IMR-90 (cell line): ENCODE measurements at regions not wholly inside any gene's neighbourhood (a gene's known extent, or its start where the extent isn't known, plus 50 kb on each side); places are given as distances from the start of the nearest gene placed in this dataset.
A peak's percentile ranks its signal among the peaks of the same experiment; 100 is the strongest.

ENCODE experiments used
- ATAC-seq: fragments of 200-7000 bp; cut with Tn5 transposase; 2 replicates; pipeline ENCODE4 v1.9.1; 2020; ENCODE audit warnings: low read depth, mild to moderate bottlenecking, moderate library complexity
- BruUV-seq: library from RNA; stranded (reverse); fragments of 400-500 nt; replicated peaks from 2 replicates; lab custom pipeline; 2021; lab: Mats Ljungman, UMichigan
- CTCF ChIA-PET: fragments of 300-600 bp; formaldehyde crosslinking; extraction: SDS; loops from one replicate; lab custom pipeline; 2021; ENCODE audit warnings: antibody characterized with exemption; lab: Yijun Ruan, JAX
- POLR2A ChIA-PET: fragments of 300-600 bp; sonication (Branson Sonifier 250); formaldehyde crosslinking; loops from one replicate; lab custom pipeline; 2022; ENCODE audit warnings: antibody characterized with exemption; ENCODE audit not compliant: unreplicated experiment; lab: Charles Lee
- DNase-seq: peaks from one replicate; pipeline ENCODE4 v3.0.0; 2013
- H2AFZ ChIP-seq: replicated peaks from 2 replicates; pipeline ENCODE3; 2013; ENCODE audit warnings: low read length, mild to moderate bottlenecking; ENCODE audit not compliant: poor library complexity
- H2AK5ac ChIP-seq: 2 replicates; pipeline ENCODE4 v1.6.1; 2013; ENCODE audit warnings: low read depth, low read length, inconsistent platforms
- H2AK9ac ChIP-seq: replicated peaks from 2 replicates; pipeline ENCODE3; 2013; ENCODE audit warnings: mild to moderate bottlenecking, low read depth, low read length, moderate library complexity; ENCODE audit not compliant: poor library complexity
- H2BK120ac ChIP-seq: 2 replicates; pipeline ENCODE4 v1.6.1; 2013; ENCODE audit warnings: low read depth, low read length, inconsistent platforms
- H2BK15ac ChIP-seq: 3 replicates; pipeline ENCODE4 v1.6.1; 2013; ENCODE audit warnings: low read depth, low read length, inconsistent platforms
- H2BK20ac ChIP-seq: 2 replicates; pipeline ENCODE4 v1.6.1; 2013; ENCODE audit warnings: low read depth, mild to moderate bottlenecking, inconsistent platforms, low read length, moderate library complexity
- H2BK5ac ChIP-seq: 2 replicates; pipeline ENCODE4 v1.6.1; 2013; ENCODE audit warnings: mild to moderate bottlenecking, low read depth, low read length, inconsistent platforms; ENCODE audit not compliant: poor library complexity, severe bottlenecking
- H3K14ac ChIP-seq: replicated peaks from 2 replicates; pipeline ENCODE4 v1.6.1; 2013; ENCODE audit warnings: low read depth, low read length, inconsistent platforms
- H3K18ac ChIP-seq: 2 replicates; pipeline ENCODE4 v1.6.1; 2013; ENCODE audit warnings: low read depth, low read length, control low read depth
- H3K23ac ChIP-seq: 2 replicates; pipeline ENCODE4 v1.6.1; 2013; ENCODE audit warnings: low read depth, low read length, inconsistent platforms
- H3K27ac ChIP-seq: 2 replicates; pipeline ENCODE4 v1.5.1; 2013; ENCODE audit warnings: mild to moderate bottlenecking, control low read depth, low read length; ENCODE audit not compliant: insufficient read depth
- H3K27me3 ChIP-seq: 2 replicates; pipeline ENCODE4 v1.6.1; 2013; ENCODE audit warnings: low read length; ENCODE audit not compliant: control insufficient read depth, insufficient read depth
- H3K36me3 ChIP-seq: 2 replicates; pipeline ENCODE4 v1.6.1; 2013; ENCODE audit warnings: low read length, mixed read lengths; ENCODE audit not compliant: control insufficient read depth, insufficient read depth
- H3K4ac ChIP-seq: 2 replicates; pipeline ENCODE4 v1.6.1; 2013; ENCODE audit warnings: low read depth, low read length, inconsistent platforms
- H3K4me1 ChIP-seq: 2 replicates; pipeline ENCODE4 v1.6.1; 2013; ENCODE audit warnings: low read length, mixed read lengths; ENCODE audit not compliant: control insufficient read depth, insufficient read depth
- H3K4me2 ChIP-seq: 2 replicates; pipeline ENCODE4 v1.6.1; 2013; ENCODE audit warnings: low read depth, mild to moderate bottlenecking, control low read depth, low read length, moderate library complexity
- H3K4me3 ChIP-seq: 2 replicates; pipeline ENCODE4 v1.5.1; 2013; ENCODE audit warnings: low read depth, mild to moderate bottlenecking, control low read depth, low read length, moderate library complexity; ENCODE audit not compliant: insufficient read depth
- H3K56ac ChIP-seq: 2 replicates; pipeline ENCODE4 v1.6.1; 2013; ENCODE audit warnings: low read length, inconsistent platforms; ENCODE audit not compliant: insufficient read depth; ENCODE audit errors: extremely low read depth
- H3K79me1 ChIP-seq, 2 experiments: 2 replicates each; pipeline ENCODE4 v1.6.1; 2013; ENCODE audit warnings: low read length in 2 of 2, inconsistent platforms in 1 of 2, low read depth in 1 of 2
- H3K9ac ChIP-seq: 2 replicates; pipeline ENCODE4 v1.6.1; 2013; ENCODE audit warnings: low read depth, low read length, control low read depth
- H3K9me1 ChIP-seq: 2 replicates; pipeline ENCODE4 v1.6.1; 2013; ENCODE audit warnings: low read length, inconsistent platforms; ENCODE audit not compliant: insufficient read depth
- H3K9me3 ChIP-seq: 2 replicates; pipeline ENCODE4 v1.6.1; 2013; ENCODE audit warnings: low read length; ENCODE audit not compliant: control insufficient read depth, insufficient read depth
- H4K20me1 ChIP-seq: 2 replicates; pipeline ENCODE4 v1.6.1; 2013; ENCODE audit warnings: low read length, inconsistent platforms; ENCODE audit not compliant: insufficient read depth
- H4K5ac ChIP-seq: 2 replicates; pipeline ENCODE4 v1.6.1; 2013; ENCODE audit warnings: mild to moderate bottlenecking, low read depth, low read length, control low read depth
- H4K8ac ChIP-seq, 2 experiments: 2 replicates each; pipeline ENCODE4 v1.6.1; 2013; ENCODE audit warnings: low read depth in 2 of 2, low read length in 2 of 2, control low read depth in 1 of 2, inconsistent platforms in 1 of 2
- H4K91ac ChIP-seq: 2 replicates; pipeline ENCODE4 v1.6.1; 2013; ENCODE audit warnings: low read depth, low read length, inconsistent platforms; ENCODE audit not compliant: insufficient read depth
- BHLHE40 ChIP-seq: fragments of 150-350 bp; IDR thresholded peaks from 2 replicates; pipeline ENCODE4 v1.6.1; 2016; ENCODE audit warnings: mild to moderate bottlenecking, low read depth, low read length
- CEBPB ChIP-seq: IDR thresholded peaks from 2 replicates; pipeline ENCODE4 v1.6.1; 2012; ENCODE audit warnings: low read depth, low read length, improper control_type of control experiment
- ELK1 ChIP-seq: fragments of 150-350 bp; IDR thresholded peaks from 2 replicates; pipeline ENCODE4 v1.6.1; 2016; ENCODE audit warnings: low read depth, mild to moderate bottlenecking, low read length, moderate library complexity, borderline replicate concordance
- FOS ChIP-seq: fragments of 150-350 bp; IDR thresholded peaks from 2 replicates; pipeline ENCODE4 v1.6.1; 2016; ENCODE audit warnings: low read depth, low read length
- MAZ ChIP-seq: IDR thresholded peaks from 2 replicates; pipeline ENCODE4 v1.6.1; 2012; ENCODE audit warnings: low read depth, mild to moderate bottlenecking, low read length, improper control_type of control experiment, moderate library complexity, borderline replicate concordance
- RCOR1 ChIP-seq: IDR thresholded peaks from 2 replicates; pipeline ENCODE4 v1.6.1; 2012; ENCODE audit warnings: mild to moderate bottlenecking, low read length, improper control_type of control experiment; ENCODE audit not compliant: insufficient replicate concordance
- SMC3 ChIP-seq: fragments of 150-350 bp; IDR thresholded peaks from 2 replicates; pipeline ENCODE4 v1.6.1; 2016; ENCODE audit warnings: low read depth, mild to moderate bottlenecking, antibody characterized with exemption, low read length, moderate library complexity
- WGBS, 2 experiments: methylation state at CpG; one replicate each; pipeline versions ENCODE4 v1.1.5 to v1.1.7; 2013; ENCODE audit warnings: missing lambda C conversion rate in 2 of 2; ENCODE audit not compliant: insufficient read length in 1 of 2; ENCODE audit errors: extremely low coverage in 2 of 2; 5-methylcytosine and 5-hydroxymethylcytosine counted together
- dilution Hi-C: fragments of 300-500 bp; cut with HindIII; formaldehyde crosslinking; loops from one replicate; pipeline ENCODE4 v1.14.3; 2018; ENCODE audit warnings: low sequenced_read_pairs; ENCODE audit not compliant: unreplicated experiment
- in situ Hi-C: fragments of 300-500 bp; cut with MboI; formaldehyde crosslinking; loops from 3 replicates; pipeline ENCODE4 v1.14.3; 2019; ENCODE audit warnings: low sequenced_read_pairs, inconsistent platforms, mixed read lengths
- intact Hi-C: fragments of 100-400 bp; cut with micrococcal nuclease; formaldehyde crosslinking; loops from 2 replicates; pipeline ENCODE4 v1.10.0; 2022

DNA sequence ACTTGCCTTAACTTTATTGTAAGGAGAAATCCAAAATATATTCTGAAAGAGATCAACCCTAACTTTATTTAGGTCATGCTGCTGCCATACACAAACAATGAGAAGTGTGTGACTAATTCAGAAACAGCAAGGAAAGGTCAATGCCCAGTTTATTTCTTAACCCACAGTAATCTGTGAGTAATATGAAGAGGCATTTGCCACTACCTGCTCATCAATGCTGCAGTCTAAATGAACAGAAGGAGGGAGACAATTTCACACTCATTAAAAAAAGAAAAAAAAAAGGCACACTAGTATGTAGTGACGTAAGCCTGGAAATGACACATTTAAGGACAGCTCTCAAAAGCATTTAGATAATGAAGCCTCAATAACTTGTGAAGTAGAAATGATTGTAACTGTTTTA lies 90.5 kb upstream of the FOXN3 start:
- H4K91ac ChIP-seq, result peak overlapping the region; percentile 83; the same call in 1 of the 2 replicates
- no peak overlapping the region for H3K23ac ChIP-seq
- H2BK120ac ChIP-seq, result peak overlapping the region; percentile 84
- H3K4ac ChIP-seq, result peak overlapping the region; percentile 83; the same call in 1 of the 2 replicates
- H3K4me3 ChIP-seq, result no peak overlapping the region
- H3K9me3 ChIP-seq, result no peaks in the 10 kb centered on the region
- H3K14ac ChIP-seq, result no peak overlapping the region
- H2BK15ac ChIP-seq, result peak overlapping the region; percentile 84; the same call in 2 of the 3 replicates
- no peak overlapping the region for H2AK5ac ChIP-seq
- H3K9ac ChIP-seq, result no peak overlapping the region
- peak overlapping the region; percentile 85 for H2BK20ac ChIP-seq
- WGBS, 2 experiments, result no CpG with 5 or more reads among the region's 1 CpG
- TF ChIP-seq BHLHE40 (peak; percentile 80), ELK1 (no peak), SMC3 (0 out of 2 replicates have a peak, but pooled peaks have one; percentile 2), RCOR1 (peak; percentile 76), FOS (peak; percentile 95), MAZ (no peak), CEBPB (peak; percentile 64; the same call in 1 of the 2 replicates)
- H4K20me1 ChIP-seq, result peaks cover 7% of the 10 kb centered on the region
- peak overlapping the region; percentile 85 for H2BK5ac ChIP-seq
- H3K4me2 ChIP-seq, result peak overlapping the region; percentile 73; the same call in 1 of the 2 replicates
- dilution Hi-C loops (no loop called here), in situ Hi-C loops (no loop called here), intact Hi-C loops (no loop called here)
- H3K27ac ChIP-seq, result no peak overlapping the region
- peaks cover 38% of the 10 kb centered on the region for H3K9me1 ChIP-seq
- ChIA-PET POLR2A (interaction anchor here (0.5 kb wide), 1 partner anchor 469 kb away, joined by 3 read pairs; no protein-coding TSS in a partner anchor), CTCF (interaction anchor here (0.6 kb wide), 1 partner anchor 109 kb away, joined by 7 read pairs; no protein-coding TSS in a partner anchor)
- H3K4me1 ChIP-seq, result peaks cover 36% of the 10 kb centered on the region
- H4K8ac ChIP-seq, result peak overlapping the region; percentile 19 to 66; a peak in 3 of 4 replicates
- H3K18ac ChIP-seq, result peak overlapping the region; percentile 43; the same call in 1 of the 2 replicates
- H4K5ac ChIP-seq, result no peak overlapping the region; the same call in 1 of the 2 replicates
- no peaks in the 10 kb centered on the region for H3K27me3 ChIP-seq
- BruUV-seq, result no TSS peak
- H2AFZ ChIP-seq, result no peak overlapping the region
- H3K79me1 ChIP-seq, result peaks cover 20 to 64% of the 10 kb centered on the region in 2 experiments; a peak in 3 of 4 replicates
- DNase-seq (peak; percentile 91), ATAC-seq (peak; percentile 64)
- no peak overlapping the region for H2AK9ac ChIP-seq
- no peaks in the 10 kb centered on the region for H3K36me3 ChIP-seq
- no peak overlapping the region for H3K56ac ChIP-seq
